ENCODE measurements at regions not wholly inside any gene's neighbourhood (a gene's known extent, or its start where the extent isn't known, plus 50 kb on each side); places are given as distances from the start of the nearest gene placed in this dataset.
"Not testable (repeated sequence)": the region's sequence is repeated elsewhere in the genome, so short reads cannot be mapped to it uniquely, and the experiment has no call there.

GRCh38 chr1:65082346-65083040 is 65.5 kb upstream of the AK4 start:
- Mint-ChIP-seq H3K4me3 (no peak overlapping the region), H3K36me3 (ENCODE audit: low read depth) (no peaks in the 10 kb centered on the region), H3K27me3 (ENCODE audit: low read depth) (peaks cover 5% of the 10 kb centered on the region), H3K27ac (no peak overlapping the region), H3K4me1 (no peaks in the 10 kb centered on the region), H3K9me3 (peaks cover 3% of the 10 kb centered on the region)
- TF ChIP-seq, protein P1, sequence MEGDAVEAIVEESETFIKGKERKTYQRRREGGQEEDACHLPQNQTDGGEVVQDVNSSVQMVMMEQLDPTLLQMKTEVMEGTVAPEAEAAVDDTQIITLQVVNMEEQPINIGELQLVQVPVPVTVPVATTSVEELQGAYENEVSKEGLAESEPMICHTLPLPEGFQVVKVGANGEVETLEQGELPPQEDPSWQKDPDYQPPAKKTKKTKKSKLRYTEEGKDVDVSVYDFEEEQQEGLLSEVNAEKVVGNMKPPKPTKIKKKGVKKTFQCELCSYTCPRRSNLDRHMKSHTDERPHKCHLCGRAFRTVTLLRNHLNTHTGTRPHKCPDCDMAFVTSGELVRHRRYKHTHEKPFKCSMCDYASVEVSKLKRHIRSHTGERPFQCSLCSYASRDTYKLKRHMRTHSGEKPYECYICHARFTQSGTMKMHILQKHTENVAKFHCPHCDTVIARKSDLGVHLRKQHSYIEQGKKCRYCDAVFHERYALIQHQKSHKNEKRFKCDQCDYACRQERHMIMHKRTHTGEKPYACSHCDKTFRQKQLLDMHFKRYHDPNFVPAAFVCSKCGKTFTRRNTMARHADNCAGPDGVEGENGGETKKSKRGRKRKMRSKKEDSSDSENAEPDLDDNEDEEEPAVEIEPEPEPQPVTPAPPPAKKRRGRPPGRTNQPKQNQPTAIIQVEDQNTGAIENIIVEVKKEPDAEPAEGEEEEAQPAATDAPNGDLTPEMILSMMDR (IDR thresholded peaks at IDR 0.05; ENCODE audit: unreplicated experiment in 3 of 3) = no peak

DNA sequence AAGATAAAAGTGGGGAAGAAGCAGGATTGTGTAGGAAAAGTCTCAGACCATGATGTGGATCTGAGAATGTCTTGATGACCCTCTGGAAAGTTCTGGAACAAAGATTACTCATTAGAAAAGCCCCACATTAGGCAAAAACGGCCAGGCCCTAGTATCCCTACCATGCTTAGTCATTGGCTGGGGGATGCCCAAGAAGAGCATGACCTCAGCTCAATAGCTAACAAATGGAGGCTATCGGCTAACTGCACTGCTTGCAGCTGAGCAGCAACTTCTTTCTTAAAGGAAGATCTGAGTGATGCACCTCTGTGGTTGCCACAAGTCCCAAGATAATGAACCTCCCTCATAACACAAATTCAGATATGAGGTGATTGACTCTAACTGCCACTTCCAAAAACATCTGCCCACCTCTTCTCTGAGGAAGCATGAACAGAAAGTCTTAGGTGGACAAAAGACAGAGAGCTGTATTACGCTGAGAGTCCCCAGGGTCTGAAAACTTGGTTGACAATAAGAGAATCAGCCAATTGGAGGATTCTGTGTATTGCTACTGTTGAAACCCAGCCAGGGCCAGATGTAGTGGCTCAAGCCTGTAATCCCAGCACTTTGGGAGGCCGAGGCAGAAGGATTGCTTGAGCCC is 64.6 kb upstream of the AK4 start:
- no peak overlapping the region for H3K4me3 Mint-ChIP-seq
- no peaks in the 10 kb centered on the region for H3K36me3 Mint-ChIP-seq (ENCODE audit: low read depth)
- no peaks in the 10 kb centered on the region for H3K4me1 Mint-ChIP-seq
- TF ChIP-seq, protein P1 (IDR thresholded peaks at IDR 0.05; ENCODE audit: unreplicated experiment in 3 of 3) = no peak
- peaks cover 6% of the 10 kb centered on the region for H3K9me3 Mint-ChIP-seq
- H3K27me3 Mint-ChIP-seq (ENCODE audit: low read depth) = peaks cover 8% of the 10 kb centered on the region
- no peak overlapping the region for H3K27ac Mint-ChIP-seq

DNA sequence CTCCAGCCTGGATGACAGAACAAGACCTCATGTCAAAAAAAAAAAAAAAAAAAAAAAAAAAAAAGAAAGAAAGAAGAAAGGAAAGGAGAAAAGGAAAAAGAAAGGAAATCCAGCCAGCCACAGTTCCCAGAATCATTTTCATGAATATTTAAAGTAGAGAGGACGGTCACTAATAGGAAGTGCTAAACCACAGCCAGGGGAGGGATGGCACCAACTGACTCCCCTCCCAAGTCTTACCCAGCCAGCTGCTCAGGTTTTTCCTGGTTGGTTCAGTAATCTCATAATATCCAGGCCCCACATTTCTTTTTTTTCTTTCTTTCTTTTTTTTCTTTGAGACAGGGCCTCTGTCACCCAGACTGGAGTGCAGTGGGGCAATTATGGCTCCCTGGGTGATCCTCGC is 63.9 kb upstream of the AK4 start:
- TF ChIP-seq, protein P1 (IDR thresholded peaks at IDR 0.05; ENCODE audit: unreplicated experiment in 3 of 3) = no peak
- Mint-ChIP-seq H3K27ac (no peak overlapping the region), H3K36me3 (ENCODE audit: low read depth) (no peaks in the 10 kb centered on the region), H3K27me3 (ENCODE audit: low read depth) (peaks cover 8% of the 10 kb centered on the region), H3K9me3 (peaks cover 6% of the 10 kb centered on the region), H3K4me1 (no peaks in the 10 kb centered on the region), H3K4me3 (no peak overlapping the region)

DNA sequence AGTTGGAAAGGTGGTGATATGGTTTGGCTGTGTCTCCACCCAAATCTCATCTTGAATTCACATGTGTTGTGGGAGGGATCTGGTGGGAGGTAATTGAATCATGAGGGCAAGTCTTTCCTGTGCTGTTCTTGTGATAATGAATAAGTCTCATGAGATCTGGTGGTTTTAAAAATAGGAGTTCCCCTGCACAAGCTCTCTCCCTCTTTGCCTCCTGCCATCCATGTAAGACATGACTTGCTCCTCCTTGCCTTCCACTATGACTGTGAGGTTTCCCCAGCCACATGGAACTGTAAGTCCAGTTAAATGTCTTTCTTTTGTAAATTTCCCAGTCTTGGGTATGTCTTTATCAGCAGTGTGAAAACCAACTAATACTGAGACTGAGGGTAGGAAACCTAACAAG is 60.5 kb upstream of the AK4 start:
- H3K4me3 Mint-ChIP-seq; H3K9me3 Mint-ChIP-seq; H3K36me3 Mint-ChIP-seq (ENCODE audit: low read depth); H3K27ac Mint-ChIP-seq; H3K4me1 Mint-ChIP-seq; H3K27me3 Mint-ChIP-seq (ENCODE audit: low read depth): not testable (repeated sequence)

DNA sequence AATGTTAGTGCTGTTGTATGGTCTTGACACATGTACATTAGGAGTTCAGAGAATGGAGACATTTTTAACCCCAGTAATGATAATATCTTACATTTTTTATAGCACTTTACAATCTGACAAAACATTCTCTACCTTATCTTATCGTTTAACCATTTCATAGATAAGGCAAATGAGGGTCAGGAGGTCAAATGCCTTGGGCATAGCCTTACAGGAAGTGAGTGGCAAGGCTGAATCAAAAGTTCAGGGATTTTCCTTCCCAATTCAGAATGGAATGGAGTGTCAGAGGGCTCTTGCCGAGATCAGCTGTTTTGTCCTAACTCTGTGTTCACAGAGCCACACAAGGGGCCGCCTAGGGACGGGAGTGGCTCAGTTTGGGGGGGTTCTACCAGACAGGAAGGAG is 57.6 kb upstream of the AK4 start:
- Mint-ChIP-seq H3K9me3 (peaks cover 23% of the 10 kb centered on the region), H3K27ac (no peak overlapping the region), H3K27me3 (ENCODE audit: low read depth) (peaks cover 8% of the 10 kb centered on the region), H3K4me1 (no peaks in the 10 kb centered on the region), H3K4me3 (no peak overlapping the region), H3K36me3 (ENCODE audit: low read depth) (no peaks in the 10 kb centered on the region)
- TF ChIP-seq, protein P1 (IDR thresholded peaks at IDR 0.05; ENCODE audit: unreplicated experiment in 3 of 3) = no peak

DNA sequence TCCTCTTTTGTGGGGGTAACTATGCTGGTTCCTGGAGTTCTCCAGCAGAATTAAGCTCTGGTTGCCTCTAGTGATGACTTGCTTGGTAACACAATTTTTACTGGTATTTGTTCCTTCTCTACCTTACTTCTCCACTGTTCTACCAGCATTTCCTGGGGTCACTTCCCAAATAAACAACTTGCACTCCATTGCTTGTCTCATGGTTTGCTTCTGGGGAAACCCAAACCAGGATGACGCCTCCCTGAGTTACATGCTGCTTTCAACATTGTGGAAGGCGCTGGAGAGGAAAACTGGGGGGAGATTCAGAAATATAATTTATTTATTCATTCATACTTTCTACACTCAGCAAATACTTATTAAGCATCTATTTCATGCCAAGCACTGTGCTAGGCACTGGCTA is 55.3 kb upstream of the AK4 start:
- H3K4me3 Mint-ChIP-seq = no peak overlapping the region
- TF ChIP-seq, protein P1 (IDR thresholded peaks at IDR 0.05; ENCODE audit: unreplicated experiment in 3 of 3) = no peak
- no peak overlapping the region for H3K27ac Mint-ChIP-seq
- H3K9me3 Mint-ChIP-seq = peaks cover 29% of the 10 kb centered on the region
- H3K4me1 Mint-ChIP-seq = no peaks in the 10 kb centered on the region
- H3K27me3 Mint-ChIP-seq (ENCODE audit: low read depth) = peaks cover under 1% of the 10 kb centered on the region
- no peaks in the 10 kb centered on the region for H3K36me3 Mint-ChIP-seq (ENCODE audit: low read depth)

Measured in nephron (organoid).